Aorta (tissue), 5 donors: ENCODE measurements at regions not wholly inside any gene's neighbourhood (a gene's known extent, or its start where the extent isn't known, plus 50 kb on each side); places are given as distances from the start of the nearest gene placed in this dataset.

Source experiments
- ATAC-seq: fragments of 200-7000 bp; cut with Tn5 transposase; one replicate; pipeline ENCODE4 v1.9.1; 2022; ENCODE audit warnings: moderate library complexity; ENCODE audit not compliant: low FRiP score
- DNase-seq, 2 donors: peaks; one replicate each; pipeline ENCODE4 v3.0.0-alpha.2; 2020
- H3K27ac ChIP-seq, 2 donors: one replicate each; pipeline ENCODE4 v1.5.1; 2013; ENCODE audit warnings: low read length in 2 of 2, mild to moderate bottlenecking in 2 of 2, moderate library complexity in 2 of 2, control low read depth in 1 of 2, inconsistent platforms in 1 of 2, low read depth in 1 of 2
- H3K27me3 ChIP-seq, 2 donors: one replicate each; pipeline ENCODE4 v1.6.1; 2013; ENCODE audit warnings: control low read depth in 1 of 2, low read length in 1 of 2, mild to moderate bottlenecking in 1 of 2, moderate library complexity in 1 of 2; ENCODE audit not compliant: insufficient read depth in 2 of 2, control insufficient read depth in 1 of 2
- H3K36me3 ChIP-seq, 2 donors: one replicate each; pipeline ENCODE4 v1.6.1; 2013; ENCODE audit warnings: control low read depth in 1 of 2, low read length in 1 of 2, mild to moderate bottlenecking in 1 of 2; ENCODE audit not compliant: insufficient read depth in 2 of 2, control insufficient read depth in 1 of 2
- H3K4me1 ChIP-seq, 2 donors: one replicate each; pipeline ENCODE4 v1.6.1; 2013; ENCODE audit warnings: low read length in 2 of 2, control low read depth in 1 of 2, mild to moderate bottlenecking in 1 of 2, moderate library complexity in 1 of 2; ENCODE audit not compliant: insufficient read depth in 2 of 2, control insufficient read depth in 1 of 2
- H3K4me3 ChIP-seq, 2 donors: one replicate each; pipeline ENCODE4 v1.5.1; 2013; ENCODE audit warnings: low read length in 2 of 2, control low read depth in 1 of 2, mild to moderate bottlenecking in 1 of 2
- H3K9me3 ChIP-seq: one replicate; pipeline ENCODE4 v1.6.1; 2013; ENCODE audit warnings: mild to moderate bottlenecking, low read length; ENCODE audit not compliant: control insufficient read depth
- WGBS, 2 donors: extraction: QIAGEN DNeasy Blood & Tissue Kit; methylation state at CpG; one replicate each; pipeline ENCODE4 v1.1.7; 2013; 5-methylcytosine and 5-hydroxymethylcytosine counted together
- intact Hi-C, 2 donors: fragments of 100-400 bp; cut with DNase I; formaldehyde crosslinking; loops; one replicate each; pipeline versions ENCODE4 v1.14.2 to v1.15.0; 2022
- donor health status: healthy with polysubstance abuse.
- donor health status: Bipolar disorder and iron deficiency.
- donor health status: DM: no; HTN: no; CAD: no.
- donor health status: DM: no; HTN: no; CAD: no.
- donor health status: DM: yes; HTN: yes; CAD: no.

GRCh38 chr13:23988546-23989122 is 91.3 kb upstream of the C1QTNF9B start:
- intact Hi-C loops, result no loop called here

GRCh38 chr13:23990455-23990854 is 93.2 kb upstream of the C1QTNF9B start:
- intact Hi-C loops, result no loop called here
- DNase-seq (no peak), ATAC-seq (no peak)
- Histone ChIP-seq H3K27ac (no peak overlapping the region), H3K36me3 (no peaks in the 10 kb centered on the region), H3K27me3 (no peaks in the 10 kb centered on the region), H3K4me3 (no peak overlapping the region), H3K4me1 (no peaks in the 10 kb centered on the region), H3K9me3 (no peaks in the 10 kb centered on the region)
- 49 to 93% methylated on average over 2 of the region's 2 CpGs for WGBS, 2 donors

More at GRCh38 chr13:23988546-23989122, 91.3 kb upstream of the C1QTNF9B start:
- H3K9me3 ChIP-seq, result no peaks in the 10 kb centered on the region
- no peak overlapping the region for H3K27ac ChIP-seq
- DNase-seq (no peak), ATAC-seq (no peak)
- no peaks in the 10 kb centered on the region for H3K4me1 ChIP-seq
- H3K4me3 ChIP-seq, result no peak overlapping the region
- no peaks in the 10 kb centered on the region for H3K36me3 ChIP-seq
- WGBS, 2 donors, result 73 to 82% methylated on average over 4 of the region's 4 CpGs
- no peaks in the 10 kb centered on the region for H3K27me3 ChIP-seq

GRCh38 chr13:23991119-23991518 is 93.8 kb upstream of the C1QTNF9B start:
- no peak for DNase-seq
- no peak overlapping the region for H3K4me3 ChIP-seq
- WGBS, 2 donors, result 84 to 96% methylated on average over 3 of the region's 3 CpGs
- H3K27ac ChIP-seq, result no peak overlapping the region
- no peaks in the 10 kb centered on the region for H3K9me3 ChIP-seq
- no peaks in the 10 kb centered on the region for H3K36me3 ChIP-seq
- H3K27me3 ChIP-seq, result no peaks in the 10 kb centered on the region
- no peaks in the 10 kb centered on the region for H3K4me1 ChIP-seq
- intact Hi-C loops, result no loop called here
- ATAC-seq, result no peak

- Histone ChIP-seq H3K36me3 (no peaks in the 10 kb centered on the region), H3K27me3 (no peaks in the 10 kb centered on the region), H3K4me3 (no peak overlapping the region), H3K27ac (no peak overlapping the region), H3K4me1 (no peaks in the 10 kb centered on the region), H3K9me3 (no peaks in the 10 kb centered on the region)
- DNase-seq (no peak), ATAC-seq (no peak)
- intact Hi-C loops, result no loop called here
- WGBS, 2 donors, result 31 to 35% methylated on average over 12 of the region's 12 CpGs
These were observed 95.7 kb upstream of the C1QTNF9B start for GRCh38 chr13:23992781-23993679.

GRCh38 chr13:23993680-23993985 is 96.3 kb upstream of the C1QTNF9B start:
- Histone ChIP-seq H3K4me1 (no peaks in the 10 kb centered on the region), H3K4me3 (no peak overlapping the region), H3K27ac (no peak overlapping the region), H3K36me3 (no peaks in the 10 kb centered on the region), H3K9me3 (no peaks in the 10 kb centered on the region), H3K27me3 (no peaks in the 10 kb centered on the region)
- ATAC-seq (no peak), DNase-seq (no peak)
- 69 to 78% methylated on average over 1 of the region's 1 CpG for WGBS, 2 donors
- intact Hi-C loops, result no loop called here

- intact Hi-C loops, result no loop called here
- H3K9me3 ChIP-seq, result no peaks in the 10 kb centered on the region
- H3K36me3 ChIP-seq, result no peaks in the 10 kb centered on the region
- ATAC-seq, result no peak
- WGBS, 2 donors, result 66 to 67% methylated on average over 6 of the region's 6 CpGs
- H3K4me1 ChIP-seq, result no peaks in the 10 kb centered on the region
- H3K27ac ChIP-seq, result no peak overlapping the region
- no peaks in the 10 kb centered on the region for H3K27me3 ChIP-seq
- no peak for DNase-seq
- no peak overlapping the region for H3K4me3 ChIP-seq
These were observed 98.2 kb upstream of the C1QTNF9B start for GRCh38 chr13:23995283-23996073.

GRCh38 chr13:23996456-23996855 is 99.2 kb upstream of the C1QTNF9B start:
- no peak for ATAC-seq
- no peaks in the 10 kb centered on the region for H3K4me1 ChIP-seq
- DNase-seq, result no peak
- WGBS, 2 donors, result 83 to 87% methylated on average over 2 of the region's 2 CpGs
- H3K27ac ChIP-seq, result no peak overlapping the region
- intact Hi-C loops, result no loop called here
- peaks cover 1% of the 10 kb centered on the region for H3K9me3 ChIP-seq
- H3K4me3 ChIP-seq, result no peak overlapping the region
- H3K36me3 ChIP-seq, result no peaks in the 10 kb centered on the region
- no peaks in the 10 kb centered on the region for H3K27me3 ChIP-seq

GRCh38 chr13:23999424-23999823 is 102.1 kb upstream of the C1QTNF9B start:
- ATAC-seq (no peak), DNase-seq (no peak)
- H3K27me3 ChIP-seq, result no peaks in the 10 kb centered on the region
- H3K9me3 ChIP-seq, result peaks cover 1% of the 10 kb centered on the region
- H3K4me1 ChIP-seq, result no peaks in the 10 kb centered on the region
- H3K4me3 ChIP-seq, result no peak overlapping the region
- no peak overlapping the region for H3K27ac ChIP-seq
- intact Hi-C loops, result no loop called here
- H3K36me3 ChIP-seq, result no peaks in the 10 kb centered on the region
